Ishikawa (cell line): ENCODE measurements at regions not wholly inside any gene's neighbourhood (a gene's known extent, or its start where the extent isn't known, plus 50 kb on each side); places are given as distances from the start of the nearest gene placed in this dataset.

Experiments
- CEBPB ChIP-seq: IDR thresholded peaks from 2 replicates; pipeline ENCODE4 v1.6.1; 2012
- EP300 ChIP-seq: IDR thresholded peaks from 2 replicates; pipeline ENCODE4 v1.6.1; 2012; ENCODE audit warnings: borderline replicate concordance
- NFIC ChIP-seq: IDR thresholded peaks from 2 replicates; pipeline ENCODE4 v1.6.1; 2012
- TAF1 ChIP-seq: IDR thresholded peaks from 2 replicates; pipeline ENCODE4 v1.6.1; 2012; ENCODE audit warnings: low read depth, mild to moderate bottlenecking
- TCF12 ChIP-seq: IDR thresholded peaks from 2 replicates; pipeline ENCODE4 v1.6.1; 2012; ENCODE audit warnings: low read depth
- YY1 ChIP-seq: IDR thresholded peaks from 2 replicates; pipeline ENCODE4 v1.6.1; 2012; ENCODE audit warnings: low read depth

DNA sequence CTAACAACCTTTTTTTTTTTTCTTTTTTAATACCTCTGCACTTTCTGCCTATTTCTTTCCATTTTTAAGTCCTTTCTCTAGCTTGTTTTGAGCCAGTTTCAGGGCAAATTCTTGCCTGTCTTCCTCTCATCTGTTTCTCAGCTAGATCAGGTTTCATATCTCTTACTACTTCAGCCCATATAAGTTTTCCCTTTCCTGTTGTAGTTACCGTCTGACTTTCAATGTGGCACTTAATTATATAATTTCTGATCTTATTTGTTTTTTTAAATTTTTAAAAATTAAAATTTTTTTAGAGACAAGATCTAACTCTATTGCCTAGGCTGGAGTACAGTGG is 104.7 kb upstream of the ELL2 start:
- TF ChIP-seq EP300 = no peak
- no peak for TF ChIP-seq CEBPB
- TF ChIP-seq YY1 = no peak
- TF ChIP-seq TCF12 = no peak
- no peak for TF ChIP-seq TAF1
- TF ChIP-seq NFIC = no peak
